ENCODE measurements at regions not wholly inside any gene's neighbourhood (a gene's known extent, or its start where the extent isn't known, plus 50 kb on each side); places are given as distances from the start of the nearest gene placed in this dataset.

- DNase-seq (ENCODE audit: low read depth): no peak
These were observed 86.8 kb upstream of the PARP11 start for GRCh38 chr12:3959799-3960560.

DNA sequence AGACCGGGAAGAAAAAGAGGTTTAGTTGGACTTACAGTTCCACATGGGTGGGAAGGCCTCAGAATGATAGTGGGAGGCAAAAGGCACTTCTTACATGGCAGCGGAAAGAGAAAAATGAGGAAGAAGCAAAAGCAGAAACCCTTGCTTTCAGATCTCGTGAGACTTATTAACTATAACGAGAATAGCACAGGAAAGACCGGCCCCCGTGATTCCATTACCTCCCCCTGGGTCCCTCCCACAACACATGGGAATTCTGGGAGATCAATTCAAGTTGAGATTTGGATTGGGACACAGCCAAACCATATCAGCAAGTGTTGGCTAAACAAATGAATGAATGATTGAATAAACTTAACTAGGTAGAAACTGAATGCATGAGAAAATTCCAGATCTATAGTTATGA is 85.3 kb upstream of the PARP11 start:
- no peak for DNase-seq (ENCODE audit: low read depth)

DNA sequence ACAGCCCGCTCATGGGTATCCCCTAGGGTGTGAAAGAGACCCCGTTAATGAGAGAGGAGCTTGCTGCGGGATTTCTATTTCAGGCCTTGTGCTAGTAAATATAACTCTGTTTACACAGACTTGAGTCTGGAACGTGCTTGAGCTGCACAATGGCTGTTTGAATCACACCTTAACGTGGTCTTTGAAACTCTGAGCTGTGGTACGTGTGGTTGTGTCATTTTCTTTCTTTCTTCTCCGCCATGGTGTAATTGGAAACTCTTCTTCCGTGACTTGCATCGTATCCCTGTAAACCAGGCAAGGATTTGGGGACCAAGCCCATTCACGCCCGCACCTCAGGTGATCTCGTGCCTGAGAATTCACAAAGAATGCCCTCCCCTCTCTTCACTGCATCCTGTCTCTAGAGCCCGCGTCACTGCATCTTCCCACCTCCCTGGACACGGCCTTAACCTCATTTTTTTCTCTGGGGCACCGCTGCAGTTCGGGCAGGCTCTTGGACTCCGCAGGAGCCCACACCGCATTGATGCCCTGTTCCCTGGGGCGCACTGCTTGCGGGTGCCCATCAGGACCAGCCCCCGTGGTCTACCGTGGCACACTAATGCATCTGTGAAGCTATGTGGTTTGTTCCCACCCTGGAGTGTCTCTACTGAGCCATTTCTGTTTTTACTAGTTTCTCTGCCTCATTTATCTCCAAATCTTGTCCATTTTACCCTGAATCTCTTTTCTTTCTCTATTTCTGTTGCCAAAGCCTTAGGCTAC is 78.4 kb upstream of the PARP11 start:
- no peak for DNase-seq (ENCODE audit: low read depth)

DNA sequence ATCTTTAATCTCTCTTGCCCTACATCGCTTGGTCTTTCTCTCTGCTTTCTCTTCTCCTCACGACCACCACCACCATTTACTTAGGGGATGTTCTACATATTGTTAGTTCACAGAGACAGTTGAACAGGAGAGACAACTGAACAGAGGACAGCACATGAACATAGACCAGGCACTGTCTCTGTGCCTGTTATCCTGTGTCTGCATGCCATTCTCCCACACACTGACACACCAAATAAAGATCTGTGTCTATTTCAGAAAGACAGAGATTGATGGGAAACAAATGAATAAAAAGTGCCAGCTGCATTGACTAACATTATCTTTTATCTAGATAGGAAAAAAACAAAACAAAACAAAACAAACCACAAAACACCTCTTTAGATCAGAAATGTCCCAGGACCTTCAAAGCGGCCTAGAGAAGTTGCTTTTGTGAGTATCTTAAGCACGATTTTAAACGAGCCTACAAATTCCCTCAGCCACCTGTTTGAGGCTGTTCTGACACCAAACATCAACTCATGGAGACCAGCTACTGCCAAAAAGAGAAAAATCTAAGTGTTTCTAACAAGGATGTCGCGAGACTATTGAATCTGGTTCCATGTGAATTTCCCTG is 77.6 kb upstream of the PARP11 start:
- no peak for DNase-seq (ENCODE audit: low read depth)

DNA sequence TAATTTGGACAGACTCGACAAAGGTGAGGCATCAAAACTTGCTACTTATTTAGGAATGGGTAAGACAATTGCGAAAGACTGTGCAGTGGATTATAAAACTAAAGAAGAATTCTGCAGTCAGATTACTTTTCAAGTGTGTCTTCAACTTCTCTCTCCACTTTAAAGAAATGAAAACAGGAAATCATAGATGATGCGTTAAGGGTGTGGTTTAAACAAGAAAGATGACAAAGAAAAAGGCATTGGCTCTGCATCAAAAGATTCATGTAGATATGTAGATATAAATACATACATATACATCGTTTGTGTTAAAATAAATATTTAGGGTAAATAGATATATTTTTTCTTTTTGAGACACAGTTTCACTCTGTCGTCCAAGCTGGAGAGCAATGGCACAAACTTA is 74.6 kb upstream of the PARP11 start:
- DNase-seq (ENCODE audit: low read depth): no peak

- no peak for DNase-seq (ENCODE audit: low read depth)
These were observed 72.5 kb upstream of the PARP11 start for GRCh38 chr12:3945671-3946070.

DNA sequence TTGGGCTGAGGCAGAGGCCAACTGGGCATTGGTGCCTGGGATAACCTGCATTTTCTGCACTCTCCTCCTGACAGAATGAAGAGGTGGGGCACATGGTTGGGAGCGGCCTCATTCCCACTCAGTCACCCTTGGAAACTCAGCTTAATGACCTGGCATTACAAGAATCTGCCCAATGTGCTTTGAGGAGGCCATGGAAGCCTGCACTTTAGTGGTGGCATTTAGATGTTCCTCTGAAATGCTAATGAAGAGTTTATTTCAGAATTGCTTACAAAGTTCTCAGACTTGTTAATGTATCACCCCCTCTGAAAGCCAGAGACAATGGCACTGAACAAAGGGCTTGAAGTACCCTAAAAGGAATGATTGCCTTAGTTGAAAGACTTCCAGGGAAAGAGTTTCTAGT is 71.4 kb upstream of the PARP11 start:
- DNase-seq (ENCODE audit: low read depth): no peak

DNA sequence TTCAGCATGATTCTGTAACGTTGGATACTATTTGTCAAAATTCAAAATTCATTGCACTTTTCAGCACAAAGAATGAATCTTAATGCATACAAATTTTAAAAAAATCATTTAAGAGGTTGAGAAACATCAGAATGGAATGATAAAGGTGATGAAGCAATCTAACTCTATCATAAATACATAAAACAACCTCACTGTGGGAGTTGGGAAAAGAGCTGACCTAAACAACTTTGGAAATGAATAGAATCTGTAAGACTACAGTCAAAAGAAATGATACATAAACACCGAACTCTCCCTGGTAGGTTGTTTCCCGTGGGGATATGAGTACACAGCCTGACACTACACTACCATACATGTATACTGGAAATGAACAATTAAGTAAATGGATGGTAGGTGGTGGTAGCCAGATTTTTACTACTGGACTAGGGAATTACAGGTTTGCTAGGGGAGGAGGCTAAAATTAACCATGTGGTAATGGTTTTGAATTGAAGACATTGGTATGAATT is 64.9 kb upstream of the PARP11 start:
- no peak for DNase-seq (ENCODE audit: low read depth)

- DNase-seq (ENCODE audit: low read depth): no peak
These were observed 61.9 kb upstream of the PARP11 start for GRCh38 chr12:3935078-3935477.

GRCh38 chr12:3933819-3934192 is 60.6 kb upstream of the PARP11 start:
- no peak for DNase-seq (ENCODE audit: low read depth)

DNA sequence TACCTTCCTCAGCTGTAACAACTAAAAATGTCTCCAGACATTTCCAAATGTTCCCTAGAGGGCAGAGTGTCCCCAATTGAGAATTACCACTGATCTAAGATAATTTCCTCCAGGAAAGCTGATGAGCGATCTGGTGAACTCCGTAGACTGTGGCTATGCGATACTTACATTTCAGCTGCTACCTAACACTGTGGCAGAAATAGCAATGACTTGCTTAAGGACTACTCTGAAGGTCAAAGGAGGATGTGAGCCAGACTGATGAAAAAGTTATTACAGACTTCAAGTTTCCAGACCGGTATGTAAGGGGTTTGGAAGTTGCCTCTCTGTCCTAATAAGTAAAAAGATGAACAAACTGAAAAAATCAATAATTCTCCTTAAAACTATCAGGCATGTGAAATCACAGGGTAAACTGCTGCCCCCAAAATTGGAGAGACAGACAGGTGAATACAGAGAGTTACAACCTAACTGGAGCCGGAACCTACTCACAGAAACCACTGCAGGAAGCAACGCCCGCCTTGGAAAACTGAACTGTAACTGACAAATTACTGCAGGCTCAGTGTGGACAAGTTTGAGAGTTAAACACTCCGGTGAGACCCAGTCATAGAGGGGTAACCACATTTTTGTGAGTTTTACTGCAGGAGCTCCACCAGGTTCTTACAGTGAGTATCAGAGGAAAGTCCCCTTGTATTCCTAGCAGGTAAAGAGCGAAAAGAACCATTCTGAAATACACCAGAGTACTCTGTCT is 60.0 kb upstream of the PARP11 start:
- no peak for DNase-seq (ENCODE audit: low read depth)

- DNase-seq (ENCODE audit: low read depth): no peak
These were observed 58.6 kb upstream of the PARP11 start for GRCh38 chr12:3931776-3932175.

GRCh38 chr12:3931206-3931605 is 58.0 kb upstream of the PARP11 start:
- no peak for DNase-seq (ENCODE audit: low read depth)

GRCh38 chr12:3929875-3930615 is 56.8 kb upstream of the PARP11 start:
- DNase-seq (ENCODE audit: low read depth): no peak

- DNase-seq (ENCODE audit: low read depth): no peak
These were observed 55.5 kb upstream of the PARP11 start for GRCh38 chr12:3928538-3929184.

DNA sequence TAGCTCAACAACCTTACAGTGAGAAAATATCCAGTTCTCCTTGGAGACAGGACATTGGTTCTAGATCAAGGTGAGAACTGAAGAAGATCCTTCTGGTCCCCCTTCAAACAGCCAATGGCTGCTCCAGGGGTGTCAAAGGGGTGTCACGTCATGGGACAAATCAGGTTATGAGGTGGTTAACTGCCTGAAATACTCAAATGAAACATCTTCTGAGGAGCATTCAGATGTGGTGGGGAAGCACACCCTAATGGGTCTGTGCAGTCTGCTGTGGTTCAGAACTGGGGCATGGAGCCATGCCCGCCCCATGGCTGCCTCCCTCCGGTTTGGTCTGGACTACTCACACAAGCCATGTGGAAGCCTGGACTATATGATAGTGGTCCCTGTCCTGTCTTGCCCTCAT is 52.4 kb upstream of the PARP11 start:
- DNase-seq (ENCODE audit: low read depth): no peak

DNA sequence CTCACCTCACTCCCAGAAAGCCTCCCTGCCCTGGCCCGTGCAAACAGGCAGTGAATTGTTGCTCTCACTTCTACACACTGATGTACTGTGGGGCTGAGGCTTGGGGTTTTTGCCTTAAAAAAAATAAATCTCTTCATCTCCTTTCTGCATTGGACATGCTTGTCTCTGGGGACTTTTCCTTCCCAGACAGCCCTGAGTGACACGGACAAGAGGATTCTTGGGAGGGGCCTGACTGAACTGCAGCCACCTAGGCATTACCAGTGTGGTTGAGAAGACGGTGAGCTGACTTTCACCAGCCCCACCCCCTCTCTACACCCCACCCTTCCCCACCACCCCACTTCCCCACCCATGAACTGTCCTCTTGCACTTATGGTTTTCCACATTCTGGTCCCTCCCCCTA is 51.6 kb upstream of the PARP11 start:
- DNase-seq (ENCODE audit: low read depth): no peak

DNA sequence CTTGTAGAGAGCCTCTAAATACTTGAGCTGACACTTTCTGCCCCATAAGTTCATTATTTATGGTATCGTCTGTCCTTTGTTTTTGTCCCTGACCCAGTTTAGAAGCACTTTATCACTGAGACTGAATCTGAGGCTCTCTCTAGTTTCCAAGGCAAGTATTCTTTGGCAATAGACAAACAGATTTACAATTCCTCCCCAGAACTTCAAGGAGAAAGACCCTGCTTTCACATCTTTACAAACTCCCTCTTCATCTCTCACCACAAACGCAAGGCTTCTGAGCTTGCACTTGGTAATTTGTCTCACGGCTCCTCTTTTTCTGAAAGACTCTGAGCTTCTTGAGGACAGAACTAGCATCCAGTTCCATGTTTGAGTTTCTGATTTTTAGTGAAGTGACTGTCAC is 49.8 kb upstream of the PARP11 start:
- DNase-seq (ENCODE audit: low read depth): no peak
